Pancreas (tissue), 10 donors: ENCODE measurements at regions not wholly inside any gene's neighbourhood (a gene's known extent, or its start where the extent isn't known, plus 50 kb on each side); places are given as distances from the start of the nearest gene placed in this dataset.

Experiments
- ATAC-seq, 4 donors: fragments of 200-7000 bp; cut with Tn5 transposase; one replicate each; pipeline versions ENCODE4 v1.8.0 to v1.9.1; 2020; ENCODE audit warnings: mild to moderate bottlenecking in 4 of 4, moderate library complexity in 4 of 4
- DNase-seq, 6 donors: peaks; one replicate each; pipeline ENCODE4 v3.0.0-alpha.2; 2020
- FAIRE-seq: peaks from 2 replicates; lab custom pipeline; 2012; peaks lifted over from hg19 to GRCh38; lab: Jason Lieb, UNC
- H3K27ac ChIP-seq, 4 donors: fragments of 200-600 bp; sonication (generic); 1 replicate in 3 of 4; 2 replicates in 1 of 4; pipeline versions ENCODE4 v1.5.0 to v1.8.0; 2020
- H3K27me3 ChIP-seq, 4 donors: fragments of 200-600 bp; one replicate each; pipeline ENCODE4 v1.8.0; 2021
- H3K36me3 ChIP-seq, 3 donors: fragments of 200-600 bp; sonication (generic) in 1 of 3; one replicate each; pipeline versions ENCODE4 v1.5.0 to v1.8.0; 2020 to 2021
- H3K4me1 ChIP-seq, 3 donors: fragments of 200-600 bp; one replicate each; pipeline ENCODE4 v1.8.0; 2021
- H3K4me3 ChIP-seq, 4 donors: fragments of 200-600 bp; sonication (generic) in 2 of 4; one replicate each; pipeline versions ENCODE4 v1.5.0 to v1.8.0; 2020 to 2021
- H3K9me3 ChIP-seq, 4 donors: fragments of 200-600 bp; one replicate each; pipeline ENCODE4 v1.8.0; 2021
- CTCF ChIP-seq, 4 donors: fragments of 200-600 bp; sonication (generic) in 3 of 4; IDR thresholded peaks; one replicate each; pipeline versions ENCODE4 v1.5.0 to v1.8.0; 2021; ENCODE audit warnings: antibody characterized with exemption in 4 of 4
- WGBS, 2 donors: extraction: QIAGEN DNeasy Blood & Tissue Kit; methylation state at CpG; one replicate each; pipeline ENCODE4 v1.1.7; 2013; 5-methylcytosine and 5-hydroxymethylcytosine counted together
- intact Hi-C, 3 donors: fragments of 100-400 bp; cut with DNase I; formaldehyde crosslinking; loops; one replicate each; pipeline versions ENCODE4 v1.11.1 to v1.14.2; 2022
- donor health status: healthy with polysubstance abuse.
- donor health status: DM: no; HTN: no; CAD: no; lungs with moderate emphysema.
- donor health status: DM: no; HTN: no; CAD: no.
- donor health status: control.
- donor health status: control.
- donor health status: Bipolar disorder and iron deficiency.
- donor health status: DM: yes; HTN: yes; CAD: no.
- donor health status: DM: no; HTN: no; CAD: no.
- donor health status: DM: no; HTN: no; CAD: no.
- donor health status: DM: yes; HTN: yes; CAD: no.

- DNase-seq = no peak
- intact Hi-C loops = no loop called here
- no peak overlapping the region for H3K4me3 ChIP-seq
- 62 to 69% methylated on average over 6 of the region's 6 CpGs for WGBS, 2 donors
- no peak overlapping the region for H3K27ac ChIP-seq
- peaks cover 0 to 6% (median 0%) of the 10 kb centered on the region in 4 donors for H3K27me3 ChIP-seq
- no peaks in the 10 kb centered on the region for H3K36me3 ChIP-seq
- no peak for TF ChIP-seq CTCF (IDR thresholded peaks at IDR 0.05)
- H3K9me3 ChIP-seq = no peaks in the 10 kb centered on the region
- ATAC-seq = no peak
- FAIRE-seq = no peak
- no peaks in the 10 kb centered on the region for H3K4me1 ChIP-seq
Measured at GRCh38 chr4:1469043-1469442, 62.8 kb upstream of the NKX1-1 start.

- ATAC-seq = no peak
- peaks cover 0 to 6% (median 0%) of the 10 kb centered on the region in 4 donors for H3K27me3 ChIP-seq
- 71 to 76% methylated on average over 6 of the region's 6 CpGs for WGBS, 2 donors
- no peak overlapping the region for H3K4me3 ChIP-seq
- H3K27ac ChIP-seq = no peak overlapping the region
- H3K36me3 ChIP-seq = no peaks in the 10 kb centered on the region
- H3K9me3 ChIP-seq = no peaks in the 10 kb centered on the region
- TF ChIP-seq CTCF (IDR thresholded peaks at IDR 0.05) = no peak
- no peak for FAIRE-seq
- DNase-seq = no peak
- no peaks in the 10 kb centered on the region for H3K4me1 ChIP-seq
- intact Hi-C loops = no loop called here
Measured at GRCh38 chr4:1467581-1468458, 61.6 kb upstream of the NKX1-1 start.

- H3K36me3 ChIP-seq = no peaks in the 10 kb centered on the region
- no peaks in the 10 kb centered on the region for H3K4me1 ChIP-seq
- H3K27ac ChIP-seq = no peak overlapping the region
- no peaks in the 10 kb centered on the region for H3K27me3 ChIP-seq
- ATAC-seq (no peak), DNase-seq (no peak), FAIRE-seq (no peak)
- no peak overlapping the region for H3K4me3 ChIP-seq
- TF ChIP-seq CTCF (IDR thresholded peaks at IDR 0.05) = no peak
- H3K9me3 ChIP-seq = no peaks in the 10 kb centered on the region
- WGBS, 2 donors = 71 to 77% methylated on average over 6 of the region's 6 CpGs
- intact Hi-C loops = no loop called here
Measured at GRCh38 chr4:1466863-1467165, 60.6 kb upstream of the NKX1-1 start.

GRCh38 chr4:1466034-1466862 is 60.0 kb upstream of the NKX1-1 start:
- no peaks in the 10 kb centered on the region for H3K27me3 ChIP-seq
- H3K9me3 ChIP-seq = no peaks in the 10 kb centered on the region
- H3K27ac ChIP-seq = no peak overlapping the region
- intact Hi-C loops = no loop called here
- H3K4me3 ChIP-seq = no peak overlapping the region
- DNase-seq (no peak), ATAC-seq (no peak), FAIRE-seq (no peak)
- WGBS, 2 donors = 67 to 84% methylated on average over 24 of the region's 24 CpGs
- H3K36me3 ChIP-seq = no peaks in the 10 kb centered on the region
- H3K4me1 ChIP-seq = no peaks in the 10 kb centered on the region
- TF ChIP-seq CTCF (IDR thresholded peaks at IDR 0.05) = no peak
